RWPE2 (cell line): ENCODE measurements at regions not wholly inside any gene's neighbourhood (a gene's known extent, or its start where the extent isn't known, plus 50 kb on each side); places are given as distances from the start of the nearest gene placed in this dataset.

ENCODE experiments used
- ATAC-seq: fragments of 200-7000 bp; cut with Tn5 transposase; 3 replicates; pipeline ENCODE4 v1.9.1; 2021; ENCODE audit warnings: low read depth
- DNase-seq: peaks from one replicate; pipeline ENCODE4 v3.0.0-alpha.2; 2020; ENCODE audit warnings: low spot score
- H3K27ac ChIP-seq: fragments of 450-650 bp; 2 replicates; pipeline ENCODE4 v1.5.1; 2017; ENCODE audit warnings: mild to moderate bottlenecking; ENCODE audit not compliant: poor library complexity, severe bottlenecking
- H3K27me3 ChIP-seq: fragments of 250-450 bp; sonication (Bioruptor Pico); 2 replicates; pipeline ENCODE4 v1.5.1; 2021; ENCODE audit warnings: mild to moderate bottlenecking, moderate library complexity; ENCODE audit not compliant: insufficient read depth, poor library complexity, severe bottlenecking
- H3K36me3 ChIP-seq: fragments of 250-450 bp; sonication (Bioruptor Pico); 2 replicates; pipeline ENCODE4 v1.5.1; 2020; ENCODE audit warnings: low read depth, mild to moderate bottlenecking, moderate library complexity
- H3K4me1 ChIP-seq: fragments of 250-450 bp; sonication (Bioruptor Pico); 2 replicates; pipeline ENCODE4 v1.5.1; 2021; ENCODE audit warnings: mild to moderate bottlenecking, moderate library complexity; ENCODE audit not compliant: insufficient read depth, poor library complexity, severe bottlenecking
- H3K4me3 ChIP-seq: fragments of 250-450 bp; sonication (Bioruptor Pico); 2 replicates; pipeline ENCODE4 v1.5.1; 2021; ENCODE audit warnings: mild to moderate bottlenecking, moderate library complexity; ENCODE audit not compliant: severe bottlenecking
- H3K9me3 ChIP-seq: fragments of 250-450 bp; sonication (Bioruptor Pico); 2 replicates; pipeline ENCODE4 v1.5.1; 2021; ENCODE audit warnings: mild to moderate bottlenecking, moderate library complexity; ENCODE audit not compliant: severe bottlenecking
- CTCF ChIP-seq: fragments of 450-650 bp; IDR thresholded peaks from one replicate; pipeline ENCODE4 v1.5.1; 2017; ENCODE audit warnings: mild to moderate bottlenecking, moderate library complexity; ENCODE audit not compliant: poor library complexity, severe bottlenecking

GRCh38 chr13:56864451-56864850 lies 276.3 kb upstream of the PRR20A start:
- DNase-seq (no peak), ATAC-seq (no peak)
- Histone ChIP-seq H3K27me3 (no peaks in the 10 kb centered on the region), H3K4me1 (no peaks in the 10 kb centered on the region), H3K27ac (no peak overlapping the region), H3K4me3 (no peak overlapping the region), H3K9me3 (no peaks in the 10 kb centered on the region), H3K36me3 (no peaks in the 10 kb centered on the region)
- TF ChIP-seq CTCF, result no peak

DNA sequence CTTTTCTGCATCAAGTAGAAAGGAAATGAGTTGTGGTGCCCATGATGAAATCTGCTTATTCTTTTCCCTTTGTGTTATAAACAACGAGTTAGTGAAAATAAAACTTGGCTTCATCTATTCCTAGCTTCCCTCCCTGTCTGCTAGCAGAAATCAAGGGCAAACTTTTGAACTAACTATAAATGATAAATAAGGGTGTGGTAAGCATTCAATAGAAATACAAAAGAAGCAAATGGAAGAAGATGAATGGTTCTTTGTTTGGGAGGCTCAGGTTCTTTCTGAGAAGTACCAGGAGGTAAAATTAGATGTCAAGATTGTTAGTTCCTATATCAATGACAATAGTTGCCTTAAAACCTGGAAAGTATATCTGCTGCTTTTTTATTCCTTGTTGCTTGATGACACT lies 275.3 kb upstream of the PRR20A start:
- no peak for TF ChIP-seq CTCF
- Histone ChIP-seq H3K27me3 (no peaks in the 10 kb centered on the region), H3K36me3 (no peaks in the 10 kb centered on the region), H3K27ac (no peak overlapping the region), H3K9me3 (no peaks in the 10 kb centered on the region), H3K4me1 (no peaks in the 10 kb centered on the region), H3K4me3 (no peak overlapping the region)
- DNase-seq (no peak), ATAC-seq (no peak)

GRCh38 chr13:56869671-56870070 lies 271.0 kb upstream of the PRR20A start:
- DNase-seq (no peak), ATAC-seq (no peak)
- Histone ChIP-seq H3K27me3 (no peaks in the 10 kb centered on the region), H3K27ac (no peak overlapping the region), H3K9me3 (no peaks in the 10 kb centered on the region), H3K4me1 (no peaks in the 10 kb centered on the region), H3K36me3 (no peaks in the 10 kb centered on the region), H3K4me3 (no peak overlapping the region)
- no peak for TF ChIP-seq CTCF

GRCh38 chr13:56886398-56886797 lies 254.3 kb upstream of the PRR20A start:
- ATAC-seq (no peak), DNase-seq (no peak)
- Histone ChIP-seq H3K4me1 (no peaks in the 10 kb centered on the region), H3K27me3 (no peaks in the 10 kb centered on the region), H3K27ac (no peak overlapping the region), H3K36me3 (no peaks in the 10 kb centered on the region), H3K9me3 (no peaks in the 10 kb centered on the region), H3K4me3 (no peak overlapping the region)
- no peak for TF ChIP-seq CTCF

- H3K4me1 ChIP-seq, result no peaks in the 10 kb centered on the region
- H3K4me3 ChIP-seq, result no peak overlapping the region
- H3K27me3 ChIP-seq, result no peaks in the 10 kb centered on the region
- DNase-seq, result no peak
- no peak for TF ChIP-seq CTCF
- H3K36me3 ChIP-seq, result no peaks in the 10 kb centered on the region
- H3K9me3 ChIP-seq, result no peaks in the 10 kb centered on the region
- no peak overlapping the region for H3K27ac ChIP-seq
- no peak for ATAC-seq
Observed at GRCh38 chr13:56888455-56888854, 252.3 kb upstream of the PRR20A start.
